ENCODE measurements at regions not wholly inside any gene's neighbourhood (a gene's known extent, or its start where the extent isn't known, plus 50 kb on each side); places are given as distances from the start of the nearest gene placed in this dataset.

DNA sequence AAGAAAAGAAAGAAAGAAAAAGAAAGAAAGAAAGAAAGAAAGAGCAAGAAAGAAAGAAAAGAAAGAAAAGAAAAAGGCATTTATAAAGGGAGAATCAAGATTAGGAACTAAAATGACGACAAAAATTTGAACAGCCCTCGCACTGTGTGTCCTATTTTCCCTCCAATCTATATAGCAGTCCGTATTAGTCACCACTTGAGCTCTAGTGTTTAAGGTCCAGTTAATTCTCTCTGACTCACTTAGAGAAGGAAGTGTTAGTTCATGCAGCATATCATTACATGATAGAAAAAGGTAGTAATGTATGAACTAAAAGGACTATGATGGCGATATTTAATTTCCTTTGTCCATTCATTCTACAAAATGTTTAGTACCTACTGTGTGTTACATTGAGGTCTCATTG, 122.7 kb downstream of the CBLL2 start:
- no peak for ATAC-seq
- no peak for DNase-seq

DNA sequence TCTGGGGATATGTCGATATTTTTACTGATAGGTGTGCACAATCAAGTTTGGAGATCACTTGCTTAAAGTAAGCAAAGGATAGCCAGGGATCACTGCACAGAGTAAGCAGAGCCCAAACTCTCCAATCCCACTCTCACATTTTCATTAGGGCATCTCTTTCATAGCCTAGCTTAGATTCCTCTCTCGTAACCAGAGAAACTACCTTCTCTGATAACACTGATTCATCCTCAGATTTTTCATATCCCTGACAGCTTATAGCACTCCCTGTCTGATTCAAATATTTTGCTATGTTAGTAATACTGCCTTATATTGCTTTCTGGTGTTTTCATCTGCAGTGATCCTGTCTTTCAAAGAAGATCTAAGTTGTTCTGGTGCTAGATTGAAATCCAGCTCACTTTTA, 123.7 kb downstream of the CBLL2 start:
- no peak for DNase-seq
- ATAC-seq: no peak

DNA sequence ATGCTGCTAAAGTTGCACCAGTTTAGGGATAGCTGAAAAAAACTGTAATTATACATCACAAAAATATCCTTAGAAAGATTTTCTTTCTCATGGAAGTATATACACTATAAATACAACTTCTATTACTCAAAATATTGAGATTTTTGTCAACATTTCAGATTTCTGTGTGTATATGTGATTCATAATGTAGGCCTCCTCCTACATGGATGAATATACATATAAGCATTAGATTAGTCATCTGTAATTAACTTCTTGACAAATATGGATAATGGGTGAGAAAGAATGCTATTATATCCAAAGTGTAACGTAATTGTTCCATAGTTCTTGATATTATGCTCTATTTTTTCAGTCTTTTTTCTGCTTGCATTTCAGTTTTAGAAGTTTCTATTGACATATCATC, 124.9 kb downstream of the CBLL2 start:
- ATAC-seq (no peak), DNase-seq (no peak)

DNA sequence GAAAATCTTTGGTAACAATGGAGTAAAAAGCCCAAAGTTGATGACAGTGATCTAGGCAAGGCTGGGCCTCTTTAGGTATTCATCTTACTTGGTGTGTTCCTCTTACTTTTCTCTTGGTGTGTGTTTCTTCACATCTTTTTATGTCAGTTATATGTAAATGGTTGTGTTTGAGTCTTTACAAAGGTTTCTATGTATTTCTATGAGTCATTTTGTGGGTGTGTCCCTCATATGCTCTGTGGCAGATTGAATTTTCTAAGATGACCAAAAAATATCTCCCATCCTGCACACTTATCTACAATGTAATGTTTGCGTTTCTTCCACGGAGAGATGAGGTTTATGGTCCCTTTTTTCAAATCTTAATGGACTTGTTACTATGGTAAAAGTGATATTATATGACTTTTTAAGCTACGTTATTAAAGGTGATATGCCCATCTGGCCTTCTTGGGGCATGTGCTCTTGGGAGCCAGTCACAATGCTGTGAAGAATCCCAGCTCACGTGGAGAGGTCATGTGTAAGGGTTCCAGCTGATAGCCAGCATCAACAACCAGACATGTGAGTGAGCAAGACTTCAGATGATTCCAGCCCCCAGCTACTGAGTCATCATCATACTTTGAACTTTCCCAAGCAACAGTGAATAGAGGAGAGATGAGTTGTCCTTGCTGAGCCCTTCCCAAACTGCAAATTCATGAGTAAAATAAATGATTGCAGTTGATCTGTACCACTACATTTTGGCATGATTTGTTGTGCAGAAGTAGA, 126.9 kb downstream of the CBLL2 start:
- DNase-seq (no peak), ATAC-seq (no peak)

DNA sequence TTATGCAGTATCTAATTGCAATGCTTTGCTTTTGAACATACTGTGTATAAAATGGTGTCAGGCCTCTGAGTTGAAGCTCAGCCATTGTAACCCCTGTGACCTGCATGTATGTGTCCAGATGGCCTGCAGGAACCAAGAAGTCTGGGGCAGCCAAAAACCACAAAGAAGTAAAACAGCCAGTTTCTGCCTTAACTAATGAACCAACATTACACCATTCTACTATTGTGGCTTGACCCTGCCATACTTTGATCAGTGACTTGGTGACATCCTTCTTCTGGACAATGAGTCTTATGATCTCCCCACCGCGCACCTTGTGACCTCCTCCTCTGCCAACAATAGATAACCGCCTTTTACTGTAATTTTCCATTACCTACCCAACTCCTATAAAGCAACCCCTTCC, 131.6 kb downstream of the CBLL2 start:
- no peak for DNase-seq

DNA sequence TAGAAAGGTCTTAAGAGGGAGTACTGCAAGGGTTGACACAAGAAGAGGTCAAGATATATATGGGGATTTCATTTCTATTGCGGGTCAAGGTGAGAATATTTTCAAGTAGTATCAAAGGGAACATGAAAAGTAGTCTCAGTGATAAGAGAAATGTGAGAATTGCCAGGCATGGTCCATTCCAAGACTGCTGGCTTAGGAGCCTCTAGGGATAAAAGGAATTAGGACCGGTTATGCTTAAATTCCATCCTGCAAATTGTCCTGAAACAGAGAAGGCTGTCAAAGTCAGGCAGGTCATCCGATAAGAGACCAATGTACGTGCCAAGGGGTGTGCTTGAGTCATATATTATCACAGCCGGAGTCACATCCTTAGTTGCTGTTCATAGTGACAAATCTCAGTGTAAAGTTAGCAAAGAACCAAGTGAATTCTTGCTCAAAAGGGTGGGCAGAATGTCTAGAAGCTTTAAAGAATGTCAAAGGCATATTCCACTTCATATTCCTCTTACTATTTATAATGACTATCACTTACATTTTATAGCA, 133.6 kb downstream of the CBLL2 start:
- ATAC-seq: no peak
- DNase-seq: no peak

More for the DNA sequence above, 131.6 kb downstream of the CBLL2 start:
- no peak for ATAC-seq

GRCh38 chrX:22409418-22409817, 136.7 kb downstream of the CBLL2 start:
- no peak for DNase-seq
- ATAC-seq: no peak

- ATAC-seq: no peak
- DNase-seq: no peak
These were observed 151.6 kb downstream of the CBLL2 start for GRCh38 chrX:22424122-22424915.

DNA sequence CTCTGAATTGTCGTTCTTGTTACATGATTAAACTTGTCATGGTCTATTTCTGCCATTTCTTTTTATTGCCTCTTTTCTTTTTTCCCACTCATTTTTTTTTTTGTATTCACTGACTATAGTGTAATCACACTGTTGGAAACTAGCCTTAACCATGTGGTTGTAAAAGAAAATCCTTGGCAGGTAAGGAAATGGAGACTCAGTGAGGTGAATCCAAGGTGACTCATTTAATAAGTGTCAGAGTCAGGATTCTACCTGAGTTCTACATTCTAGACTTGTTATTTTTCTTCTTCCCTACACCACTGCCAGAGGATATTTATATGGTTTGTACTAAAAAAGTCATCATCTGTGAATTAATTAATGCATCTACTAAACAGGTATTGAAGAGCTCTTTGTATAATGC, 152.2 kb downstream of the CBLL2 start:
- no peak for ATAC-seq

DNA sequence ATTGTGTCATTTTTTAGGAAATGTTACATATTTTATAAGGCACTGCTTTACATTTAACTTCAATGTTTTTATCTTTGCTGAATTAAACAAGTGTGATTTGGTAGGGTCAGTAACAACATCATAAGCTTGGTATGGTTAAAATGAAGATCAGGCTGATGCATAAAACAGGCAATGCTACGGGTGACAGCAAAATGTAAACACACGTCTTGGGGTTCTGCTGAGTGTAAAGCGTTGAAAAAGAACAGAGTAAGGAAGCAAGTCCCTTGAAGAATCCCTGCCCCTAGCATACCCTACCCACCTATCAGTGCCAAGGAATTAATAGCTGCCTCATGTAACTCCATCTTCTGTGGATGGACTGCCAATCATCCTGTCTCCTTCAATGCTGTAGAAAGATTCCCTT, 157.0 kb downstream of the CBLL2 start:
- DNase-seq (no peak), ATAC-seq (no peak)

More for the DNA sequence above, 152.2 kb downstream of the CBLL2 start:
- no peak for DNase-seq

DNA sequence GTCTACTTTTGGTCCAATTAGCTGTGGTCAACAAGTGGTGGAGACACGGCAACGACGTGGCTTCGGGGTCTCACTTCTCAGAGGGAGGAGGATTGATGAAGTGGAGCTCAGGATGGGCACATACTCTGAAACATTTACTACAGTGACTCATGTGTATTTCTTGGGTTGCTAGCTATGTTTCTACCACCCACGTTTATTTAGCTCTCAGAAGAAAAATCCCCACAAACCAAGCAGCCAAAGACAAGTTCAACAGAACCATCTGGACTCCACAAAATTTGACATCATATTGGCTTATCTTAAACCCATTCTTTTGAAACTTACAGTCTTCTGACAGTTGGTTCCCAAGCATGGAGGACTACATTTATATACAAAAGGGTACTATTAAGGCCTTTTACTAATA, 158.0 kb downstream of the CBLL2 start:
- ATAC-seq (no peak), DNase-seq (no peak)

GRCh38 chrX:22433292-22434070, 160.8 kb downstream of the CBLL2 start:
- ATAC-seq (no peak), DNase-seq (no peak)

DNA sequence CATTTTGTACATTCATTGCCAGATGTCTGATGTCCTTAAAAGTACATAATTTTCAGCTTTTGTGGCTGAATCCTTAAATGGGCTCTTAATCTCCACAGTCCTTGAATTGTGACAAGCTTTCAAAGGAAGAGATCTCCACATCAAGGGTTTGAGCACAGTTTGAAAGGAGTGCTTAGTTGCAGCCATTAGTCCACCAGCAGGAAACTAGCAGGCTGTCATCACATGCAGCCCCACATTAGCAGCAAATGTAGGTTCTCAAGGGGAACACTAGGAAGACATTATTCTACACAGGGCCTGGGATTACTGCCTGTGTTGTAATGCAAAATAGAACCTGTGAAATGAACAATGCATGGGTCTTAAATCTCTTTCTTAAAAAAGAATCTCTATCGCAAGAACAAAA, 173.2 kb downstream of the CBLL2 start:
- no peak for DNase-seq
- no peak for ATAC-seq

GRCh38 chrX:22462959-22463358, 190.2 kb downstream of the CBLL2 start:
- ATAC-seq (no peak), DNase-seq (no peak)

DNA sequence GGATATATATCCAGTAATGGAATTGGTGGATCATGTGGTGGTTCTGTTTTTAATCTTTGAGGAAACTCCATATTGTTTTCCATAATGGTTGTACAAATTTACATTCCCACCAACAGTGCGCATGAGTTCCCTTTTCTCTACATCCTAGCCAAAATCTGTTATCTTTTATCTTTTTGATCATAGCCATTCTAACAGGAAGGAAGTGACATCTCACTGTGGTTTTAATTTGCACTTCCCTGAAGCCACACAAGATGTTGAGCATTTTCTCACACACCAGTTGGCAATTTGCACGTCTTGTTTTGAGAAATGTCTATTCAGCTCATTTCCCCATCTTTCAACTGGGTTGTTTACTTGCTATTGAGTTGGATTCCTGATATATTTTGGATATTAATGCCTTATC, 194.9 kb downstream of the CBLL2 start:
- no peak for ATAC-seq
- DNase-seq: no peak

DNA sequence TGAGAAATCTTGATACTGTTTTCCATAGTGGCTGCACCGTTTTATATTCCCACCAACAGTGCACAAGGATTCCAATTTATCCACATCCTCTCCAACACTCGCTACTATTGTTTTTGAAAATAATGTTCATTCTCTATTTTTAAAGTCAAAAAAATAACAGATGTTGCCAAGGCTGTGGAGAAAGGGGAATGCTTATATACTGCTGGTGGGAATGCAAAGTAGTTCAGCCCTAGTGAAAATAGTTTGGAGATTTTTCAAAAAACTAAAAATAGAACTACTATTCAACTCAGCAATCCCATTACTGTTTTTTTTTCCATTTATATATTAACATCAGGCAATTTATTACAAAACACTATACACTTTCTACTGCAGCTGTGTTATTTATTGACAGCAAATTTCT, 208.7 kb downstream of the CBLL2 start:
- ATAC-seq (no peak), DNase-seq (no peak)

DNA sequence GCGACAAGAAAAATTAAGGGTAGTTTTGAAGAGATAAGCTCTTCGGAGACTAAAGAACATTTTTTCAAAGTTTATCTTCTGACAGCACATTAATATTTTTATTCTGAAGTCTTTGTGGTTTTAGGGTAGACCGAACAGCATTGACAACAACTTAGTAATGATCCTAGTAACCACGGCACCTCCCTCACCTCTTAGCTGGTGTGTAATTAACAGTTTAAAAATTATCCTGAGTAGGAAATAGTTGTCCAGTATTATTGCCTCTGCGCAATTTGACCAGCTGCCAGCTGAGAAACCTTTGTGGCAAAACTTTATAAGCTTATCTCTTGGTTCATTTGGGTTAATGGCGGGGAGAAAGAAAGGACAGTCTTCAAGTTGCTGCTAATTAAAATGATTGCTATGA, 213.6 kb downstream of the CBLL2 start:
- ATAC-seq (no peak), DNase-seq (no peak)

DNA sequence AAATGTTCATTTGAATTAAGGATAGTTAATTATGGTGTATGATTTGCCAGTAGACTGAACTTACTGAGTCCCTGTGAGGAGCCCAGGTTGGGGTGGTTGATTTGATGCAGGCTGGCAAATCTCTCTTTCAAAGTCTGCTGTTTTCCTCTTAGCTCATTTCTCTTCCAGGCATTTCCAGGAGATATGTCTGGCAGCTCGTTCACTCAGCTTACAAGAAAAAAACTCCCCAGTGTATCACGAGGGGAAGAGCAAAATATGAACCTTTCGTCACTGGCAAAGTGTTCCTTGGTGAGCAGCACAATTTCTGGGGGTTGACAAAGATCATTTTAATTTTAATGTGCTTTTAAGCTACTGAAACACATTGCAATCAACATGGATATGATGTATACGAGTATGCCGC, 244.2 kb downstream of the CBLL2 start:
- ATAC-seq (no peak), DNase-seq (no peak)

DNA sequence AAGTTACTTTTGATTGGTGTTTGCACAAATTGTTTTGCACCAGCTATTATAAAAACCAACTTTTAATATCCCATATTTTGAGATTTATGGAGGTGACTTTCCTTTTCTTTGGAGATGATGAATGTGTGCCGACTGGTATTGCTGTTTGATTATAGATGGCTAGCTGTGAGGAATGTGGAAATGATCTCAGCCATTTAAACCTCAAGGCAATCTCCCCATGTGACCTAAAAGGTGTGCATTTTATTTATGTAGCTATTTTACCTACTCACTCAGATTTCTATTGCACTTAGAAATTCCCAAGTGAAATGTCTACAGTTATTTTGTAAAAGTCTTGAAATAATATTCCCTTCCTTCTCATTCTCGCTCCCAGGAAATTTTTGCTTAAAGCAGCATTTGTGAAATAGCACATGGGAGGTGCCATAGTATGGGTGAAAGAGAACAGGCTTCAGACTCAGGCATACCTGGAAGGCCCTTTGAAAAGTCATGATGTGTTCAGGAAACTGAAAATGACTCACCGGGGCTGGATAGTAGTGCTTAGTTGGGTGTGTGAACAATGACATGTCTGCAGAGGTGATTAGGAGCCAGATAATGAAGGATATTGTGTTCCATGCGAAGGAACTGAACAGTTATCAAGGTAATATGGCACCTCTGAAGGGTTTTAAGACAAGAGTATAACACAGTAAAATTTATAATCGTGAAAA, 247.6 kb downstream of the CBLL2 start:
- DNase-seq: no peak
- ATAC-seq: no peak

DNA sequence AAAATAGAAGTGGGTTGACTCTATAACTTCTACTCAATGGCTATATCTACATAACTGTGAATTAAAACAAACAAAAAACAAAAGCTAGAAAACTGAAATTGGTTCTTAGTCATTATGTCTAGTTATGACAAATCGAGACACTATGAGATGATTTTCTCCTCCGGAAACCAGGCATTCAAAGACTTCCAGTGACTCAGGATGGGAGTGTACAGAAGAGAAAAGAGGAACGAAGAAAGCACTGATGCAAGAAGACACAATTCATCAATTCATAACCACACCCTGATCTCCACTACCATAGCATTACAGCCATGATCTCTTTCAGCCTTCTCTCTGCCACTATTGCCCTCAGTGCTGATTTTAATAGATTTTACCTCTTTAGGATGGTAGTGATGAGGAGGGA, 253.6 kb downstream of the CBLL2 start:
- ATAC-seq (no peak), DNase-seq (no peak)

- ATAC-seq (no peak), DNase-seq (no peak)
These were observed 254.6 kb downstream of the CBLL2 start for GRCh38 chrX:22527302-22527701.

GRCh38 chrX:22533898-22534297, 261.2 kb downstream of the CBLL2 start:
- no peak for ATAC-seq
- DNase-seq: no peak

Measured in stimulated activated naive CD8-positive, alpha-beta T cell treated with anti-CD3 and anti-CD28 coated beads, Interleukin-15, Interleukin-2, amounts not matched to agents 100 U/mL and 50 U/mL, for 24 hours (primary cell).